Upper lobe of left lung (tissue), 4 donors: ENCODE measurements at regions not wholly inside any gene's neighbourhood (a gene's known extent, or its start where the extent isn't known, plus 50 kb on each side); places are given as distances from the start of the nearest gene placed in this dataset.

Source experiments
- POLR2A ChIP-seq, 4 donors: fragments of 450-650 bp; IDR thresholded peaks; one replicate each; pipeline ENCODE4 v1.5.1; 2016 to 2017; ENCODE audit warnings: antibody characterized with exemption in 4 of 4, mild to moderate bottlenecking in 2 of 4
- TF ChIP-seq, protein P1 (sequence below), 6 experiments: fragments of 450-650 bp in 4 of 6; fragments of 200-600 bp in 2 of 6; sonication (generic) in 2 of 6; IDR thresholded peaks; one replicate each; pipeline ENCODE4 v1.5.1; 2016 to 2019; ENCODE audit warnings: antibody characterized with exemption in 6 of 6

DNA sequence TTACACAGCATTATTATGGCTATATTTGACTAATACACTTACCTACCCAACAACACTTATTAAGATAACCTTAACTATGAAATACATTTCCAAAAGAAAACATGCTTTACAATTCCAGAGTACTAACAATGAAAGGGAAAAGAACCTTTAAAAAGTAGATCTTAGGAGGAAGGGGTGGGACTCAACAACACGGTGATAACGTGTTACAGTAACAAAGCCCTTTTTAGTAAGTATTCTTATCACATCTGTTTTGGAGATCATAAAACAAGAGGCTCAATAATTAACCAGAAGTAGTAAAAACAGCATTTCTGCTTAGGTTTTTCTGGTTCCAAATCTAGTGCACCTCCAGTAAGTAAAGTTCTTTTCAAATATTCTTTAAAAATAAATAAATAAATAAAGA is 202.1 kb upstream of the SLC7A11 start:
- TF ChIP-seq, protein P1, sequence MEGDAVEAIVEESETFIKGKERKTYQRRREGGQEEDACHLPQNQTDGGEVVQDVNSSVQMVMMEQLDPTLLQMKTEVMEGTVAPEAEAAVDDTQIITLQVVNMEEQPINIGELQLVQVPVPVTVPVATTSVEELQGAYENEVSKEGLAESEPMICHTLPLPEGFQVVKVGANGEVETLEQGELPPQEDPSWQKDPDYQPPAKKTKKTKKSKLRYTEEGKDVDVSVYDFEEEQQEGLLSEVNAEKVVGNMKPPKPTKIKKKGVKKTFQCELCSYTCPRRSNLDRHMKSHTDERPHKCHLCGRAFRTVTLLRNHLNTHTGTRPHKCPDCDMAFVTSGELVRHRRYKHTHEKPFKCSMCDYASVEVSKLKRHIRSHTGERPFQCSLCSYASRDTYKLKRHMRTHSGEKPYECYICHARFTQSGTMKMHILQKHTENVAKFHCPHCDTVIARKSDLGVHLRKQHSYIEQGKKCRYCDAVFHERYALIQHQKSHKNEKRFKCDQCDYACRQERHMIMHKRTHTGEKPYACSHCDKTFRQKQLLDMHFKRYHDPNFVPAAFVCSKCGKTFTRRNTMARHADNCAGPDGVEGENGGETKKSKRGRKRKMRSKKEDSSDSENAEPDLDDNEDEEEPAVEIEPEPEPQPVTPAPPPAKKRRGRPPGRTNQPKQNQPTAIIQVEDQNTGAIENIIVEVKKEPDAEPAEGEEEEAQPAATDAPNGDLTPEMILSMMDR (IDR thresholded peaks at IDR 0.05): no peak
- TF ChIP-seq POLR2A (IDR thresholded peaks at IDR 0.05): no peak
